ENCODE measurements at regions not wholly inside any gene's neighbourhood (a gene's known extent, or its start where the extent isn't known, plus 50 kb on each side); places are given as distances from the start of the nearest gene placed in this dataset.

- DNase-seq (ENCODE audit: low read depth, low spot score) = no peak
- in situ Hi-C loops (cut with HindIII; ENCODE audit: low pct_unique_long_range_greater_than_20kb, low sequenced_read_pairs) = no loop called here
Observed at GRCh38 chr3:177295116-177295515, 97.8 kb upstream of the TBL1XR1 start.

GRCh38 chr3:177299250-177299649 lies 102.0 kb upstream of the TBL1XR1 start:
- no peak for DNase-seq (ENCODE audit: low read depth, low spot score)
- in situ Hi-C loops (cut with HindIII; ENCODE audit: low pct_unique_long_range_greater_than_20kb, low sequenced_read_pairs) = no loop called here

GRCh38 chr3:177300039-177300833 lies 103.0 kb upstream of the TBL1XR1 start:
- no peak for DNase-seq (ENCODE audit: low read depth, low spot score)
- in situ Hi-C loops (cut with HindIII; ENCODE audit: low pct_unique_long_range_greater_than_20kb, low sequenced_read_pairs) = no loop called here

GRCh38 chr3:177300842-177301241 lies 103.6 kb upstream of the TBL1XR1 start:
- in situ Hi-C loops (cut with HindIII; ENCODE audit: low pct_unique_long_range_greater_than_20kb, low sequenced_read_pairs) = no loop called here
- no peak for DNase-seq (ENCODE audit: low read depth, low spot score)

GRCh38 chr3:177306252-177306651 lies 109.0 kb upstream of the TBL1XR1 start:
- in situ Hi-C loops (cut with HindIII; ENCODE audit: low pct_unique_long_range_greater_than_20kb, low sequenced_read_pairs) = no loop called here
- no peak for DNase-seq (ENCODE audit: low read depth, low spot score)

- in situ Hi-C loops (cut with HindIII; ENCODE audit: low pct_unique_long_range_greater_than_20kb, low sequenced_read_pairs) = no loop called here
- DNase-seq (ENCODE audit: low read depth, low spot score) = no peak
Observed at GRCh38 chr3:177307391-177307790, 110.1 kb upstream of the TBL1XR1 start.

- in situ Hi-C loops (cut with HindIII; ENCODE audit: low pct_unique_long_range_greater_than_20kb, low sequenced_read_pairs) = no loop called here
- no peak for DNase-seq (ENCODE audit: low read depth, low spot score)
Observed at GRCh38 chr3:177307826-177308225, 110.5 kb upstream of the TBL1XR1 start.

GRCh38 chr3:177308286-177308685 lies 111.0 kb upstream of the TBL1XR1 start:
- in situ Hi-C loops (cut with HindIII; ENCODE audit: low pct_unique_long_range_greater_than_20kb, low sequenced_read_pairs) = no loop called here

GRCh38 chr3:177308911-177309310 lies 111.6 kb upstream of the TBL1XR1 start:
- DNase-seq (ENCODE audit: low read depth, low spot score) = no peak
- in situ Hi-C loops (cut with HindIII; ENCODE audit: low pct_unique_long_range_greater_than_20kb, low sequenced_read_pairs) = no loop called here

More at GRCh38 chr3:177308286-177308685, 111.0 kb upstream of the TBL1XR1 start:
- DNase-seq (ENCODE audit: low read depth, low spot score) = no peak

GRCh38 chr3:177312491-177312890 lies 115.2 kb upstream of the TBL1XR1 start:
- DNase-seq (ENCODE audit: low read depth, low spot score) = no peak
- in situ Hi-C loops (cut with HindIII; ENCODE audit: low pct_unique_long_range_greater_than_20kb, low sequenced_read_pairs) = no loop called here

- no peak for DNase-seq (ENCODE audit: low read depth, low spot score)
- in situ Hi-C loops (cut with HindIII; ENCODE audit: low pct_unique_long_range_greater_than_20kb, low sequenced_read_pairs) = no loop called here
Observed at GRCh38 chr3:177314897-177315296, 117.6 kb upstream of the TBL1XR1 start.

- in situ Hi-C loops (cut with HindIII; ENCODE audit: low pct_unique_long_range_greater_than_20kb, low sequenced_read_pairs) = no loop called here
- DNase-seq (ENCODE audit: low read depth, low spot score) = no peak
Observed at GRCh38 chr3:177317247-177317646, 120.0 kb upstream of the TBL1XR1 start.

- in situ Hi-C loops (cut with HindIII; ENCODE audit: low pct_unique_long_range_greater_than_20kb, low sequenced_read_pairs) = no loop called here
- DNase-seq (ENCODE audit: low read depth, low spot score) = no peak
Observed at GRCh38 chr3:177318559-177318958, 121.3 kb upstream of the TBL1XR1 start.

- no peak for DNase-seq (ENCODE audit: low read depth, low spot score)
- in situ Hi-C loops (cut with HindIII; ENCODE audit: low pct_unique_long_range_greater_than_20kb, low sequenced_read_pairs) = no loop called here
Observed at GRCh38 chr3:177320765-177321247, 123.5 kb upstream of the TBL1XR1 start.

- no peak for DNase-seq (ENCODE audit: low read depth, low spot score)
- in situ Hi-C loops (cut with HindIII; ENCODE audit: low pct_unique_long_range_greater_than_20kb, low sequenced_read_pairs) = no loop called here
Observed at GRCh38 chr3:177321819-177322218, 124.5 kb upstream of the TBL1XR1 start.

- DNase-seq (ENCODE audit: low read depth, low spot score) = no peak
- in situ Hi-C loops (cut with HindIII; ENCODE audit: low pct_unique_long_range_greater_than_20kb, low sequenced_read_pairs) = no loop called here
Observed at GRCh38 chr3:177322881-177323280, 125.6 kb upstream of the TBL1XR1 start.

- no peak for DNase-seq (ENCODE audit: low read depth, low spot score)
- in situ Hi-C loops (cut with HindIII; ENCODE audit: low pct_unique_long_range_greater_than_20kb, low sequenced_read_pairs) = no loop called here
Observed at GRCh38 chr3:177329854-177330253, 132.6 kb upstream of the TBL1XR1 start.

GRCh38 chr3:177330779-177331178 lies 133.5 kb upstream of the TBL1XR1 start:
- DNase-seq (ENCODE audit: low read depth, low spot score) = no peak
- in situ Hi-C loops (cut with HindIII; ENCODE audit: low pct_unique_long_range_greater_than_20kb, low sequenced_read_pairs) = no loop called here

GRCh38 chr3:177331203-177331835 lies 134.0 kb upstream of the TBL1XR1 start:
- no peak for DNase-seq (ENCODE audit: low read depth, low spot score)
- in situ Hi-C loops (cut with HindIII; ENCODE audit: low pct_unique_long_range_greater_than_20kb, low sequenced_read_pairs) = no loop called here
